Uterus (tissue), 3 donors: ENCODE measurements at regions not wholly inside any gene's neighbourhood (a gene's known extent, or its start where the extent isn't known, plus 50 kb on each side); places are given as distances from the start of the nearest gene placed in this dataset.

Experiments
- DNase-seq, 2 donors: peaks; one replicate each; pipeline ENCODE4 v3.0.0-alpha.2; 2019 to 2020
- H3K27ac ChIP-seq, 2 donors: fragments of 200-600 bp; sonication (generic); 1 replicate in 1 of 2; 2 replicates in 1 of 2; pipeline ENCODE4 v1.5.1; 2016 to 2018
- H3K27me3 ChIP-seq, 2 donors: fragments of 200-600 bp; sonication (generic); one replicate each; pipeline ENCODE4 v1.5.1; 2018 to 2019; ENCODE audit warnings: control low read depth in 1 of 2
- H3K36me3 ChIP-seq, 2 donors: fragments of 200-600 bp; sonication (generic); one replicate each; pipeline ENCODE4 v1.5.1; 2019; ENCODE audit warnings: control low read depth in 1 of 2
- H3K4me1 ChIP-seq, 2 donors: fragments of 200-600 bp; sonication (generic); one replicate each; pipeline ENCODE4 v1.5.1; 2018 to 2019; ENCODE audit warnings: control low read depth in 1 of 2
- H3K4me3 ChIP-seq, 2 donors: fragments of 200-600 bp; sonication (generic); 1 replicate in 1 of 2; 2 replicates in 1 of 2; pipeline ENCODE4 v1.5.1; 2018 to 2019; ENCODE audit warnings: mild to moderate bottlenecking in 1 of 2
- H3K9me3 ChIP-seq, 2 donors: fragments of 200-600 bp; sonication (generic); one replicate each; pipeline ENCODE4 v1.5.1; 2019; ENCODE audit warnings: control low read depth in 1 of 2
- CTCF ChIP-seq, 4 experiments: fragments of 200-600 bp in 2 of 4; fragments of 450-650 bp in 2 of 4; sonication (generic) in 2 of 4; IDR thresholded peaks; one replicate each; pipeline ENCODE4 v1.5.1; 2016 to 2019; ENCODE audit warnings: antibody characterized with exemption in 4 of 4, mild to moderate bottlenecking in 2 of 4, moderate library complexity in 1 of 4
- POLR2A ChIP-seq, 2 donors: fragments of 450-650 bp; IDR thresholded peaks; one replicate each; pipeline ENCODE4 v1.6.1; 2016; ENCODE audit warnings: antibody characterized with exemption in 2 of 2, mild to moderate bottlenecking in 1 of 2, moderate library complexity in 1 of 2
- intact Hi-C: fragments of 100-400 bp; cut with DNase I; formaldehyde crosslinking; loops from one replicate; pipeline ENCODE4 v1.15.1; 2023; ENCODE audit warnings: low total_unique reads
- donor health status: DM: yes; HTN: yes; CAD: no.

GRCh38 chr21:38671773-38672172 lies 134.0 kb upstream of the ETS2 start:
- DNase-seq: no peak
- intact Hi-C loops: no loop called here
- TF ChIP-seq POLR2A (IDR thresholded peaks at IDR 0.05) (no peak), CTCF (IDR thresholded peaks at IDR 0.05) (no peak)
- Histone ChIP-seq H3K4me1 (no peaks in the 10 kb centered on the region), H3K27ac (no peak overlapping the region), H3K9me3 (no peaks in the 10 kb centered on the region), H3K27me3 (no peaks in the 10 kb centered on the region), H3K36me3 (no peaks in the 10 kb centered on the region), H3K4me3 (no peak overlapping the region)

- Histone ChIP-seq H3K9me3 (no peaks in the 10 kb centered on the region), H3K4me1 (peaks cover 0 to 5% of the 10 kb centered on the region in 2 donors), H3K27ac (no peak overlapping the region), H3K27me3 (no peaks in the 10 kb centered on the region), H3K4me3 (no peak overlapping the region), H3K36me3 (no peaks in the 10 kb centered on the region)
- DNase-seq: no peak
- intact Hi-C loops: no loop called here
- TF ChIP-seq POLR2A (IDR thresholded peaks at IDR 0.05) (no peak), CTCF (IDR thresholded peaks at IDR 0.05) (no peak)
Measured at GRCh38 chr21:38675182-38675824, 130.4 kb upstream of the ETS2 start.

GRCh38 chr21:38678827-38679226 lies 126.9 kb upstream of the ETS2 start:
- H3K9me3 ChIP-seq: no peaks in the 10 kb centered on the region
- no peak for DNase-seq
- H3K4me1 ChIP-seq: peaks cover 0 to 5% of the 10 kb centered on the region in 2 donors
- no peaks in the 10 kb centered on the region for H3K36me3 ChIP-seq
- H3K27ac ChIP-seq: no peak overlapping the region
- intact Hi-C loops: no loop called here
- TF ChIP-seq POLR2A (IDR thresholded peaks at IDR 0.05) (no peak), CTCF (IDR thresholded peaks at IDR 0.05) (no peak)
- no peaks in the 10 kb centered on the region for H3K27me3 ChIP-seq
- no peak overlapping the region for H3K4me3 ChIP-seq

GRCh38 chr21:38679534-38679933 lies 126.2 kb upstream of the ETS2 start:
- Histone ChIP-seq H3K9me3 (no peaks in the 10 kb centered on the region), H3K4me1 (peaks cover 0 to 5% of the 10 kb centered on the region in 2 donors), H3K4me3 (no peak overlapping the region), H3K27ac (no peak overlapping the region), H3K27me3 (no peaks in the 10 kb centered on the region), H3K36me3 (no peaks in the 10 kb centered on the region)
- no peak for DNase-seq
- TF ChIP-seq POLR2A (IDR thresholded peaks at IDR 0.05): no peak
- no peak for TF ChIP-seq CTCF (IDR thresholded peaks at IDR 0.05)
- intact Hi-C loops: no loop called here

- TF ChIP-seq CTCF (IDR thresholded peaks at IDR 0.05): no peak
- no peak for TF ChIP-seq POLR2A (IDR thresholded peaks at IDR 0.05)
- peaks cover 0 to 5% of the 10 kb centered on the region in 2 donors for H3K4me1 ChIP-seq
- no peaks in the 10 kb centered on the region for H3K36me3 ChIP-seq
- H3K4me3 ChIP-seq: no peak overlapping the region
- no peak overlapping the region for H3K27ac ChIP-seq
- no peak for DNase-seq
- intact Hi-C loops: no loop called here
- H3K9me3 ChIP-seq: no peaks in the 10 kb centered on the region
- no peaks in the 10 kb centered on the region for H3K27me3 ChIP-seq
Measured at GRCh38 chr21:38680401-38680800, 125.3 kb upstream of the ETS2 start.
